ENCODE measurements at regions not wholly inside any gene's neighbourhood (a gene's known extent, or its start where the extent isn't known, plus 50 kb on each side); places are given as distances from the start of the nearest gene placed in this dataset.

- Histone ChIP-seq H3K9ac (no peak overlapping the region), H3K36me3 (no peaks in the 10 kb centered on the region), H3K27ac (no peak overlapping the region), H3K9me3 (no peaks in the 10 kb centered on the region), H3K4me3 (no peak overlapping the region), H3K4me2 (no peak overlapping the region), H3K4me1 (no peaks in the 10 kb centered on the region), H3K27me3 (no peaks in the 10 kb centered on the region), H4K20me1 (no peaks in the 10 kb centered on the region)
- no peak for TF ChIP-seq Cebpa-rat (IDR thresholded peaks at IDR 0.05)
Observed at GRCh38 chr3:107028626-107029025, 348.6 kb upstream of the CCDC54 start.

- TF ChIP-seq Cebpa-rat (IDR thresholded peaks at IDR 0.05): no peak
- H3K4me3 ChIP-seq: no peak overlapping the region
- H3K9ac ChIP-seq: no peak overlapping the region
- no peak overlapping the region for H3K27ac ChIP-seq
- H4K20me1 ChIP-seq: no peaks in the 10 kb centered on the region
- no peak overlapping the region for H3K4me2 ChIP-seq
- no peaks in the 10 kb centered on the region for H3K36me3 ChIP-seq
- H3K9me3 ChIP-seq: no peaks in the 10 kb centered on the region; the same call in 1 of the 2 replicates
- no peaks in the 10 kb centered on the region for H3K4me1 ChIP-seq
- no peaks in the 10 kb centered on the region for H3K27me3 ChIP-seq
Observed at GRCh38 chr3:107032111-107032510, 345.1 kb upstream of the CCDC54 start.

DNA sequence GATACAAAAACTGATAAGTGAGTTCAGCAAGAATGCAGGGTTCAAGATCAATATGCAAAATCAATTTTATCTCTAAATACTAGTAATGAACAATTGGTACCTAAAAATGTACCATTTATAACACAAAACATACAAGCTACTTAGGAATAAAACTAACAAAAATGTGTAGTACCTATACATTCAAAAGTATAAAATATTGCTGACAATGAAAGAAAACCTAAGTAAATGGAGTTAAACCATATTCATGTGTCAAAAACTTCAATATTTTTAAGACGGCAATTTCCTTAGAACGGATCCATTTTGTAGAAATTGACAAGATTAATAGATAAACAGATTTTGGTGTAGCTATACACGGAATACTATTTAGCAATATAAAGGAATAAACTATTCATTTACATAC lies 343.1 kb upstream of the CCDC54 start:
- Histone ChIP-seq H3K4me3 (no peak overlapping the region), H3K36me3 (no peaks in the 10 kb centered on the region), H4K20me1 (no peaks in the 10 kb centered on the region), H3K9me3 (peaks cover 6% of the 10 kb centered on the region), H3K4me1 (no peaks in the 10 kb centered on the region), H3K27me3 (no peaks in the 10 kb centered on the region), H3K9ac (no peak overlapping the region), H3K4me2 (no peak overlapping the region), H3K27ac (no peak overlapping the region)
- no peak for TF ChIP-seq Cebpa-rat (IDR thresholded peaks at IDR 0.05)

GRCh38 chr3:107035176-107035575 lies 342.1 kb upstream of the CCDC54 start:
- no peaks in the 10 kb centered on the region for H4K20me1 ChIP-seq
- no peaks in the 10 kb centered on the region for H3K27me3 ChIP-seq
- peaks cover 6% of the 10 kb centered on the region for H3K9me3 ChIP-seq
- H3K4me1 ChIP-seq: no peaks in the 10 kb centered on the region
- H3K4me3 ChIP-seq: no peak overlapping the region
- no peak overlapping the region for H3K4me2 ChIP-seq
- no peak overlapping the region for H3K9ac ChIP-seq
- no peak for TF ChIP-seq Cebpa-rat (IDR thresholded peaks at IDR 0.05)
- H3K36me3 ChIP-seq: no peaks in the 10 kb centered on the region
- H3K27ac ChIP-seq: no peak overlapping the region

GRCh38 chr3:107044677-107045076 lies 332.6 kb upstream of the CCDC54 start:
- H3K9me3 ChIP-seq: peaks cover 4% of the 10 kb centered on the region; the same call in 1 of the 2 replicates
- no peak for TF ChIP-seq Cebpa-rat (IDR thresholded peaks at IDR 0.05)
- no peak overlapping the region for H3K4me3 ChIP-seq
- no peaks in the 10 kb centered on the region for H4K20me1 ChIP-seq
- H3K27me3 ChIP-seq: no peaks in the 10 kb centered on the region
- H3K27ac ChIP-seq: no peak overlapping the region
- no peak overlapping the region for H3K9ac ChIP-seq
- H3K4me2 ChIP-seq: no peak overlapping the region
- H3K4me1 ChIP-seq: no peaks in the 10 kb centered on the region
- no peaks in the 10 kb centered on the region for H3K36me3 ChIP-seq

GRCh38 chr3:107045791-107046190 lies 331.4 kb upstream of the CCDC54 start:
- Histone ChIP-seq H3K27me3 (no peaks in the 10 kb centered on the region), H3K9me3 (peaks cover 3% of the 10 kb centered on the region; the same call in 1 of the 2 replicates), H3K27ac (no peak overlapping the region), H3K9ac (no peak overlapping the region), H3K4me1 (no peaks in the 10 kb centered on the region), H3K36me3 (no peaks in the 10 kb centered on the region), H3K4me3 (no peak overlapping the region), H3K4me2 (no peak overlapping the region), H4K20me1 (no peaks in the 10 kb centered on the region)
- TF ChIP-seq Cebpa-rat (IDR thresholded peaks at IDR 0.05): no peak

- Histone ChIP-seq H3K4me3 (no peak overlapping the region), H3K36me3 (no peaks in the 10 kb centered on the region), H3K4me2 (no peak overlapping the region), H3K4me1 (no peaks in the 10 kb centered on the region), H3K27me3 (no peaks in the 10 kb centered on the region), H3K9ac (no peak overlapping the region), H4K20me1 (no peaks in the 10 kb centered on the region), H3K9me3 (no peaks in the 10 kb centered on the region), H3K27ac (no peak overlapping the region)
- TF ChIP-seq Cebpa-rat (IDR thresholded peaks at IDR 0.05): no peak
Observed at GRCh38 chr3:107055181-107055942, 321.9 kb upstream of the CCDC54 start.

DNA sequence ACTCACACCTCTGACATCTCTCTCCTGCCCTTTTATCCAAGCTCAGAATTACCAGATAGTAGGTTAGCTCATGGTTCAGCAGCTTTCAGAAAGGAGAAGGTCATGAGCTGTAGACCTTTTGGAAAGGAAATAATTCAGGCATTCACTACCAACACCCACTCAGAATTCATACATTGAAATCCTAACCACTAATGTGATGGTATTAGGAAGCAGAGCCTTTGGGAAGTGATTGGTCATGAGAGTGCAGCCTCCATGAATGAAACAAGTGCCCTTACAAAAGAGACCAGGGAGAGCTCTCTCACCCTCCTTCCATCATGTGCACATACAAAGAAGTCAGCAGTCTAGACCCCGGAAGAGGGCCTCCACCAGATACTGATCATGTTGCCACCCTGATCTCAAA lies 315.8 kb upstream of the CCDC54 start:
- no peaks in the 10 kb centered on the region for H4K20me1 ChIP-seq
- TF ChIP-seq Cebpa-rat (IDR thresholded peaks at IDR 0.05): no peak
- H3K4me2 ChIP-seq: no peak overlapping the region
- no peak overlapping the region for H3K27ac ChIP-seq
- no peaks in the 10 kb centered on the region for H3K36me3 ChIP-seq
- no peak overlapping the region for H3K4me3 ChIP-seq
- no peak overlapping the region for H3K9ac ChIP-seq
- H3K4me1 ChIP-seq: peaks cover 12% of the 10 kb centered on the region
- no peaks in the 10 kb centered on the region for H3K27me3 ChIP-seq
- H3K9me3 ChIP-seq: no peaks in the 10 kb centered on the region

DNA sequence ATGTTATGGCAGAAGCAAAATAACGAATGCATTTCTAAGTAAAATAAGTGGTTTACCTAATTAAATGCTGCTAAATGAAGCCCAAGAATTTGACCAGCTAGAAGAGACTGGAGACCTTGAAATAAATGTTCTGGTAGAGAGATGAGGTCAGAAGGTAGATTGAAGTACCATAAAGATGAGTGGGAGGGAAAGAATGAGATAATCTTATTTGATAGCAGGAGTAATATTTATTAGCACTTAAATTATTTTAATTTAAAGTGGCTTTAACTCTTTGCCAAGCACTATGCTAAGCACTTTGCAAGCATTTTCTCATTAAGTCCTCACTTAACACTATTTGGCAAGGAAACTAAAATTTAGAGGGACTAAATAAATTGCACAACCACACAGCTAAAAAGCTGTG lies 314.9 kb upstream of the CCDC54 start:
- TF ChIP-seq Cebpa-rat (IDR thresholded peaks at IDR 0.05): no peak
- Histone ChIP-seq H3K27ac (no peak overlapping the region), H3K4me3 (no peak overlapping the region)

GRCh38 chr3:107062787-107063186 lies 314.5 kb upstream of the CCDC54 start:
- Histone ChIP-seq H3K9me3 (no peaks in the 10 kb centered on the region), H3K9ac (no peak overlapping the region), H3K27ac (no peak overlapping the region), H3K27me3 (no peaks in the 10 kb centered on the region), H3K36me3 (no peaks in the 10 kb centered on the region), H4K20me1 (no peaks in the 10 kb centered on the region), H3K4me3 (no peak overlapping the region), H3K4me1 (peaks cover 12% of the 10 kb centered on the region), H3K4me2 (no peak overlapping the region)
- TF ChIP-seq Cebpa-rat (IDR thresholded peaks at IDR 0.05): no peak

More for the DNA sequence above, 314.9 kb upstream of the CCDC54 start:
- Histone ChIP-seq H3K36me3 (no peaks in the 10 kb centered on the region), H4K20me1 (no peaks in the 10 kb centered on the region), H3K9ac (no peak overlapping the region), H3K27me3 (no peaks in the 10 kb centered on the region), H3K4me1 (peaks cover 12% of the 10 kb centered on the region), H3K4me2 (no peak overlapping the region), H3K9me3 (no peaks in the 10 kb centered on the region)

All from BLaER1 (cell line).